Keratinocyte (primary cell): ENCODE measurements at regions not wholly inside any gene's neighbourhood (a gene's known extent, or its start where the extent isn't known, plus 50 kb on each side); places are given as distances from the start of the nearest gene placed in this dataset.

Experiments
- EZH2 ChIP-seq: IDR thresholded peaks from one replicate; pipeline ENCODE4 v1.6.1; 2012; ENCODE audit warnings: inconsistent platforms, mild to moderate bottlenecking, low read length, moderate library complexity
- TF ChIP-seq, protein P1 (sequence below), 3 experiments: IDR thresholded peaks in 1 of 3; conservative IDR thresholded peaks in 1 of 3; optimal IDR thresholded peaks in 1 of 3; 2 replicates in 2 of 3; 3 replicates in 1 of 3; pipeline versions ENCODE3 to v1.5.1; 2011; ENCODE audit warnings: low read length in 3 of 3, mild to moderate bottlenecking in 3 of 3, moderate library complexity in 2 of 3, control low read depth in 1 of 3, inconsistent platforms in 1 of 3; ENCODE audit not compliant: insufficient read depth in 2 of 3; ENCODE audit errors: extremely low read depth in 1 of 3

DNA sequence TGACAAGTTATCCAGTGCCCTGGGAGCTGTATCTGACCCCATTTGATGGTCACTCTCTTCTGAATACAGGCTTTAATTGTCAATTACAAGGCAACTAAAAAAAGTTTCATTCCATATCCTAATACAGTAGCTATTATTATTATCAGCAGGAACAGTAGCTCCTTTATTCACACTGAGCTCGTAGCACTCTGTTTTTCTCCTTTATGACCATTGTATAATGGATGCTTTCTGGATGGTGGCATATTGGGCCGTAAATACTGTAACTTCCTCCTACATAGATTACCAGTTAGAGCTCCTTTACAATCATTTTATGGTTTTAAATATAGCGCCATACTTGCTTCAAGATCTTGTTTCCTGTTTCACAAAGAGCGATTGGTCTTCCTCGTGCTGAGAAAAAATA lies 1040.3 kb downstream of the TSN start:
- TF ChIP-seq, protein P1, sequence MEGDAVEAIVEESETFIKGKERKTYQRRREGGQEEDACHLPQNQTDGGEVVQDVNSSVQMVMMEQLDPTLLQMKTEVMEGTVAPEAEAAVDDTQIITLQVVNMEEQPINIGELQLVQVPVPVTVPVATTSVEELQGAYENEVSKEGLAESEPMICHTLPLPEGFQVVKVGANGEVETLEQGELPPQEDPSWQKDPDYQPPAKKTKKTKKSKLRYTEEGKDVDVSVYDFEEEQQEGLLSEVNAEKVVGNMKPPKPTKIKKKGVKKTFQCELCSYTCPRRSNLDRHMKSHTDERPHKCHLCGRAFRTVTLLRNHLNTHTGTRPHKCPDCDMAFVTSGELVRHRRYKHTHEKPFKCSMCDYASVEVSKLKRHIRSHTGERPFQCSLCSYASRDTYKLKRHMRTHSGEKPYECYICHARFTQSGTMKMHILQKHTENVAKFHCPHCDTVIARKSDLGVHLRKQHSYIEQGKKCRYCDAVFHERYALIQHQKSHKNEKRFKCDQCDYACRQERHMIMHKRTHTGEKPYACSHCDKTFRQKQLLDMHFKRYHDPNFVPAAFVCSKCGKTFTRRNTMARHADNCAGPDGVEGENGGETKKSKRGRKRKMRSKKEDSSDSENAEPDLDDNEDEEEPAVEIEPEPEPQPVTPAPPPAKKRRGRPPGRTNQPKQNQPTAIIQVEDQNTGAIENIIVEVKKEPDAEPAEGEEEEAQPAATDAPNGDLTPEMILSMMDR (optimal IDR thresholded peaks at IDR 0.05 in 1 of 3, IDR thresholded peaks at IDR 0.05 in 1 of 3, conservative IDR thresholded peaks at IDR 0.05 in 1 of 3; ENCODE audit: extremely low read depth in 1 of 3, insufficient read depth in 2 of 3, low read length in 3 of 3) = no peak
- TF ChIP-seq EZH2 = no peak
